ENCODE measurements at regions not wholly inside any gene's neighbourhood (a gene's known extent, or its start where the extent isn't known, plus 50 kb on each side); places are given as distances from the start of the nearest gene placed in this dataset.
A peak's percentile ranks its signal among the peaks of the same experiment; 100 is the strongest.

DNA sequence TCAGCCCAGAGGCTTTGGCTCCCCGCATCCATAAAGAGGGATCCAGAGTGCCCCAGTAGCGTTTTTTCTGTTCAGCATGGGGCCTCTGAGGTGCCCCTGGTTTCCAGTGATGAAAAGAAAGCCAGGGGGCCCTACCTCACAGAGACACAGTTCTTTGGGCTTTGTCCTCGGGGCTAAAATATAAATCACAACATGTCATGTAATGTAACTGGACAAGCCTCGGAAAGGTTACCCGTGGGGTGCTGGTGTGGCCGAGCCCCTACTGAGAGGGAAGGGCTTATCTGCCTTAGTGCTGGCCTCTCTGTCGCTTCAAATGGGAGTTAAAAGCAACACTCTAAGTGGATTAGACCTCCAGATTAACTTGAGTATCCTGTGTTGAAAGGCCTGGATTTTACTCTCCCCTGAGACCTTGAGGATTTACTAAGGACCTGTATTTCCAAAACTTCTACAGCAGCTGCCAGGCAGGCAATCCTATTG is 251.6 kb upstream of the APCDD1 start:
- Histone ChIP-seq H3K27ac (ENCODE audit: low read length) (no peak overlapping the region), H3K4me3 (ENCODE audit: control insufficient read depth in 1 of 2, extremely low read depth in 1 of 2, low read length in 1 of 2) (no peak overlapping the region), H3K9me3 (no peaks in the 10 kb centered on the region), H3K36me3 (ENCODE audit: control insufficient read depth in 2 of 2, extremely low read depth in 1 of 2, insufficient read depth in 1 of 2, low read length in 1 of 2) (no peaks in the 10 kb centered on the region), H3K4me1 (ENCODE audit: control insufficient read depth in 1 of 2, extremely low read depth in 1 of 2, insufficient read depth in 2 of 2, low read length in 2 of 2) (no peaks in the 10 kb centered on the region), H3K27me3 (replicated peaks in 1 of 2; ENCODE audit: control insufficient read depth in 2 of 2, extremely low read depth in 1 of 2, insufficient read depth in 2 of 2, low read length in 1 of 2) (no peaks in the 10 kb centered on the region)
- H3K4me3 Mint-ChIP-seq, result no peak overlapping the region
- H3K4me1 Mint-ChIP-seq, result no peaks in the 10 kb centered on the region
- no peak overlapping the region for H3K27ac Mint-ChIP-seq
- peaks cover 6 to 9% of the 10 kb centered on the region in 2 donors for H3K27me3 Mint-ChIP-seq
- DNase-seq, result no peak
- ChIA-PET POLR2A (no interaction called here), CTCF (no interaction called here)
- 100% methylated on average over 1 of the region's 7 CpGs for WGBS (ENCODE audit: insufficient coverage)
- no peaks in the 10 kb centered on the region for H3K9me3 Mint-ChIP-seq
- ATAC-seq (replicated peaks in 1 of 4), result no peak
- no peaks in the 10 kb centered on the region for H3K36me3 Mint-ChIP-seq

DNA sequence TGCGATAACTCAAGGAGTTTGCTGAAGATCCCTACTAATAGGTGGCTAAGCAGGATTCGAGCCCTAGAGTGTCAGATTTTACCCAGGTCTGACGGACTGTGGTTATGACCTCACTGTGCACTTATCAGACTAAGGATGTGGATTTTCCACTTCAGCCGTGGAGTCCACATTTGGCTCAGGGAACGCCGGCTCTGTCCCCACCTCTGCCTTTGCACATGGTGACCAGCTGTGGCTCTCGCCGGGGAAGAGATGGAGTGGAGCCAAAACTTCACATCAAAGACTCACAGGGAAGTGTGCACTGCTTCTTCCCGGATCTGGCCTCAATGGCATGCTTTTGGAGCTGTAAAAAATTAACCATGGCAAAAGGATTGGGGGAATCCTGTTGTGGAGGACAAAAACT is 249.3 kb upstream of the APCDD1 start:
- H3K9me3 Mint-ChIP-seq, result no peaks in the 10 kb centered on the region
- H3K4me1 Mint-ChIP-seq, result no peaks in the 10 kb centered on the region
- ChIA-PET CTCF (no interaction called here), POLR2A (no interaction called here)
- Histone ChIP-seq H3K36me3 (ENCODE audit: control insufficient read depth in 2 of 2, extremely low read depth in 1 of 2, insufficient read depth in 1 of 2, low read length in 1 of 2) (no peaks in the 10 kb centered on the region), H3K27ac (ENCODE audit: low read length) (no peak overlapping the region), H3K9me3 (no peaks in the 10 kb centered on the region), H3K27me3 (replicated peaks in 1 of 2; ENCODE audit: control insufficient read depth in 2 of 2, extremely low read depth in 1 of 2, insufficient read depth in 2 of 2, low read length in 1 of 2) (no peaks in the 10 kb centered on the region), H3K4me3 (ENCODE audit: control insufficient read depth in 1 of 2, extremely low read depth in 1 of 2, low read length in 1 of 2) (no peak overlapping the region), H3K4me1 (ENCODE audit: control insufficient read depth in 1 of 2, extremely low read depth in 1 of 2, insufficient read depth in 2 of 2, low read length in 2 of 2) (no peaks in the 10 kb centered on the region)
- peaks cover 6 to 9% of the 10 kb centered on the region in 2 donors for H3K27me3 Mint-ChIP-seq
- H3K4me3 Mint-ChIP-seq, result no peak overlapping the region
- 86% methylated on average over 5 of the region's 9 CpGs for WGBS (ENCODE audit: insufficient coverage)
- H3K27ac Mint-ChIP-seq, result no peak overlapping the region
- H3K36me3 Mint-ChIP-seq, result no peaks in the 10 kb centered on the region
- no peak for ATAC-seq (replicated peaks in 1 of 4)
- DNase-seq, result no peak

DNA sequence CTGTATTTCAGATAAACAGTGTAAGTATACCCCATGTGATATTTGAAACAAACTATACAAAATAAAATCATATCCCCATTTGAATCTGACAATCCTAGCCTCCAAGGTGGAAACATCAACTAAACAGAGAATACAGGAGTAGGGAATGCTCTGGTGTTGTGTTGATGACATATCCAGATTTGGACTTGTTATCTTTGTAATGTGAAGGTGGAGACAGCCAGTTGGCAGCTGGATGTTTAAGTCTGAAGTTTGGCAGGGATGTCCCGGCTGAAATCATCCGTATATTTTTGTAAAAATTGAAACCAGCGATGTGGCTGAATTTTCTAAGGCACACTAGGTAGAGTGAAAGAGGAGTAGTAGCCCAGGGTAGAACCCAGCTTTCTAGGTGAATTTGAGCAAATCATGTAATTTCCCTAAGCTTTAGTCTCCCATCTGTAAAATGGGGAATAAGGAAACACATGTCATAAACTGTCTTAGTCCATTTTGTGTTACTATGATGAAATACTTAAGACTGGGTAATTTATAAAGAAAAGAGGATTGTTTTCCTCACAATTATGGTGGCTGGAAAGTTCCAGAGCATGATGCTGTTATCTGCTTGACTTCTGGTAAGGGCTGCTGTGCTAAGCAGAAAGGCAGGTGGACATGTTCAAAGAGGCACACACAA is 246.6 kb upstream of the APCDD1 start:
- H3K9me3 Mint-ChIP-seq, result no peaks in the 10 kb centered on the region
- Histone ChIP-seq H3K4me3 (ENCODE audit: control insufficient read depth in 1 of 2, extremely low read depth in 1 of 2, low read length in 1 of 2) (no peak overlapping the region), H3K27me3 (replicated peaks in 1 of 2; ENCODE audit: control insufficient read depth in 2 of 2, extremely low read depth in 1 of 2, insufficient read depth in 2 of 2, low read length in 1 of 2) (no peaks in the 10 kb centered on the region), H3K36me3 (ENCODE audit: control insufficient read depth in 2 of 2, extremely low read depth in 1 of 2, insufficient read depth in 1 of 2, low read length in 1 of 2) (no peaks in the 10 kb centered on the region), H3K4me1 (ENCODE audit: control insufficient read depth in 1 of 2, extremely low read depth in 1 of 2, insufficient read depth in 2 of 2, low read length in 2 of 2) (peaks cover 0 to 2% of the 10 kb centered on the region in 2 experiments), H3K9me3 (no peaks in the 10 kb centered on the region), H3K27ac (ENCODE audit: low read length) (no peak overlapping the region)
- H3K27me3 Mint-ChIP-seq, result peaks cover 6 to 9% of the 10 kb centered on the region in 2 donors
- CTCF ChIA-PET, result no interaction called here
- 100% methylated on average over 2 of the region's 3 CpGs for WGBS (ENCODE audit: insufficient coverage)
- POLR2A ChIA-PET, result no interaction called here
- no peak overlapping the region for H3K4me3 Mint-ChIP-seq
- H3K36me3 Mint-ChIP-seq, result no peaks in the 10 kb centered on the region
- DNase-seq, result no peak
- no peaks in the 10 kb centered on the region for H3K4me1 Mint-ChIP-seq
- ATAC-seq (replicated peaks in 1 of 4), result no peak
- no peak overlapping the region for H3K27ac Mint-ChIP-seq

DNA sequence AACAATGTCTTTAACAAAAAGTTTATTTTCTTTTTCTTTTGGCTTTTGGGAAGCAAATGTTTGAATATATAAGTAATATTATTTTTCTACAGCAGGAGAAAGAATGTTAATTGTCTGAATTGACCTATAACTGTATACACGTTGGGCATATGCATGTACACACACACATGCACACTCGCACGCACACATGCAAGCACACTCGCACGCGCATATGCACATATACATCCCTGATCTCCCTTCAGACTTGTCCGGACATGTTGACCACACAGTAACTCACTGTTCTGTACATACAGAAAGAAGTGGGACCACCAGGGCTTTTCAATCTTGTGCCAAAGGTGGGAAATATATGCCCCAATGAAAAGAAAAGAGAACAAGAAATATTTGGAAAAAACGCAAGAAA is 245.1 kb upstream of the APCDD1 start:
- Histone ChIP-seq H3K36me3 (ENCODE audit: control insufficient read depth in 2 of 2, extremely low read depth in 1 of 2, insufficient read depth in 1 of 2, low read length in 1 of 2) (no peaks in the 10 kb centered on the region), H3K9me3 (no peaks in the 10 kb centered on the region), H3K4me3 (ENCODE audit: control insufficient read depth in 1 of 2, extremely low read depth in 1 of 2, low read length in 1 of 2) (no peak overlapping the region), H3K27ac (ENCODE audit: low read length) (no peak overlapping the region), H3K4me1 (ENCODE audit: control insufficient read depth in 1 of 2, extremely low read depth in 1 of 2, insufficient read depth in 2 of 2, low read length in 2 of 2) (peaks cover 0 to 9% of the 10 kb centered on the region in 2 experiments), H3K27me3 (replicated peaks in 1 of 2; ENCODE audit: control insufficient read depth in 2 of 2, extremely low read depth in 1 of 2, insufficient read depth in 2 of 2, low read length in 1 of 2) (no peaks in the 10 kb centered on the region)
- Mint-ChIP-seq H3K4me1 (no peaks in the 10 kb centered on the region), H3K27me3 (peaks cover 6 to 9% of the 10 kb centered on the region in 2 donors), H3K4me3 (no peak overlapping the region), H3K36me3 (no peaks in the 10 kb centered on the region), H3K9me3 (no peaks in the 10 kb centered on the region), H3K27ac (no peak overlapping the region)
- no peak for ATAC-seq (replicated peaks in 1 of 4)
- ChIA-PET CTCF (no interaction called here), POLR2A (no interaction called here)
- DNase-seq, result no peak
- 98% methylated on average over 5 of the region's 8 CpGs for WGBS (ENCODE audit: insufficient coverage)

DNA sequence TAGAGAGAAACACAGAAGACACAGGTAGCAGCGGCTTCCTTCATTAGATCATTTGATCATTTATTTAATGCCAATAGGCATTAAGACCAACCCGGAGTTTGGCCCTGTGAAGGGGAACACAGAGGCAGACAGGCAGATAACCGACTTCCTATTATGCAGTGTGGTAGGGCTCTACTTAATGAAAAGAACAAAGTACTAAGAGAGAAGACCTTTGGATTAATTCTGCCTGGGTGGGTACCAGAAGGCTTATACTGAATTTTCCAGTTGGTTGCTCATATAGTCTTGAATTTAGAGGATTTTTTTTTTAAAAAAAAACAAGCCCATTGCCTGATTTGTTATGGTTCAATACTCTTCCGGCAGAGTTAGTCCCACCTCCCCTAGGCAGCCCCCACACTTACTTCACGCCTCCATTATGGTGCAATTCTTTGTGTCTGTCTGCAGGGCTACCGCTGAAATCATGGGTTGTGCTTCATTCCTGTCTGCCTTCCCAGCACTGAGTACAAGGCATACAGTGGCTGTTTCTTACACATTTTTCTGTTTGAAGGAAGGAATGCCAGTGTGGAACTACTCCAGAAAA is 244.3 kb upstream of the APCDD1 start:
- Mint-ChIP-seq H3K27ac (no peak overlapping the region), H3K9me3 (no peaks in the 10 kb centered on the region), H3K4me1 (no peaks in the 10 kb centered on the region), H3K27me3 (peaks cover 8 to 15% of the 10 kb centered on the region in 2 donors), H3K36me3 (no peaks in the 10 kb centered on the region), H3K4me3 (no peak overlapping the region)
- H3K4me1 ChIP-seq (ENCODE audit: control insufficient read depth in 1 of 2, extremely low read depth in 1 of 2, insufficient read depth in 2 of 2, low read length in 2 of 2), result peaks cover 0 to 14% of the 10 kb centered on the region in 2 experiments
- ChIA-PET CTCF (no interaction called here), POLR2A (no interaction called here)
- no peak overlapping the region for H3K4me3 ChIP-seq (ENCODE audit: control insufficient read depth in 1 of 2, extremely low read depth in 1 of 2, low read length in 1 of 2)
- DNase-seq (no peak), ATAC-seq (replicated peaks in 1 of 4) (no peak)
- H3K27me3 ChIP-seq (replicated peaks in 1 of 2; ENCODE audit: control insufficient read depth in 2 of 2, extremely low read depth in 1 of 2, insufficient read depth in 2 of 2, low read length in 1 of 2), result no peaks in the 10 kb centered on the region
- no peak overlapping the region for H3K27ac ChIP-seq (ENCODE audit: low read length)
- 60% methylated on average over 2 of the region's 6 CpGs for WGBS (ENCODE audit: insufficient coverage)
- no peaks in the 10 kb centered on the region for H3K9me3 ChIP-seq
- H3K36me3 ChIP-seq (ENCODE audit: control insufficient read depth in 2 of 2, extremely low read depth in 1 of 2, insufficient read depth in 1 of 2, low read length in 1 of 2), result no peaks in the 10 kb centered on the region

DNA sequence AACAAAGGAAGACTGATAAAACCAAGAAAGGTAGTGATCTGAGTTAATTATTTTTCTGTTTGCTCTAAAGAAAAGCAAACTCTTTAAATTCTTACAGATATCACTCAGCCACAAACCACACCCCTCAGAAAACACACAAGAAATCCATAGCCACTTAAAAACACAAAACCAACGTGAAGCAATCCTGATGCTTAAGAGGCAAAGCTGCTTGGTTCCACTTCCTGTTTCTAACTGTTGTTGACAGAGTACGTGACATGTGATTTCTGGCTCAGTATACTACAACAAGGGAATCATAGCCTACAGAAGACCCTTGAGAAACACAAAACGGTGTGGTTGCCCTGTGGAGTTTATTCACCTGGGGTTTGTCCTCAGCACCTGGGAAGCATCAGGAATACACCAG is 240.9 kb upstream of the APCDD1 start:
- Histone ChIP-seq H3K27ac (ENCODE audit: low read length) (no peak overlapping the region), H3K4me1 (ENCODE audit: control insufficient read depth in 1 of 2, extremely low read depth in 1 of 2, insufficient read depth in 2 of 2, low read length in 2 of 2) (peaks cover 0 to 14% of the 10 kb centered on the region in 2 experiments), H3K36me3 (ENCODE audit: control insufficient read depth in 2 of 2, extremely low read depth in 1 of 2, insufficient read depth in 1 of 2, low read length in 1 of 2) (no peaks in the 10 kb centered on the region), H3K27me3 (replicated peaks in 1 of 2; ENCODE audit: control insufficient read depth in 2 of 2, extremely low read depth in 1 of 2, insufficient read depth in 2 of 2, low read length in 1 of 2) (no peaks in the 10 kb centered on the region), H3K9me3 (no peaks in the 10 kb centered on the region), H3K4me3 (ENCODE audit: control insufficient read depth in 1 of 2, extremely low read depth in 1 of 2, low read length in 1 of 2) (no peak overlapping the region)
- Mint-ChIP-seq H3K4me1 (no peaks in the 10 kb centered on the region), H3K36me3 (no peaks in the 10 kb centered on the region), H3K27ac (no peak overlapping the region), H3K4me3 (no peak overlapping the region), H3K9me3 (peaks cover 0 to 9% (median 0%) of the 10 kb centered on the region in 3 donors), H3K27me3 (peaks cover 3 to 7% of the 10 kb centered on the region in 2 donors)
- no CpG with 5 or more reads among the region's 3 CpGs for WGBS (ENCODE audit: insufficient coverage)
- peak in 2 of 35 experiments; percentile 10 to 15 for DNase-seq
- POLR2A ChIA-PET, result no interaction called here
- CTCF ChIA-PET, result no interaction called here
- peak in 1 of 4 experiments; percentile 50 for ATAC-seq (replicated peaks in 1 of 4)

All from T-cell (primary cell).